Stromal cell of bone marrow (primary cell): ENCODE measurements at regions not wholly inside any gene's neighbourhood (a gene's known extent, or its start where the extent isn't known, plus 50 kb on each side); places are given as distances from the start of the nearest gene placed in this dataset.
A peak's percentile ranks its signal among the peaks of the same experiment; 100 is the strongest.
"Not testable (repeated sequence)": the region's sequence is repeated elsewhere in the genome, so short reads cannot be mapped to it uniquely, and the experiment has no call there.

Experiments used
- DNase-seq: peaks from one replicate; pipeline ENCODE4 v3.0.0-alpha.2; 2012; ENCODE audit warnings: low read depth

- peak; percentile 11 for DNase-seq
Observed at GRCh38 chr11:56876621-56877275, 112.0 kb upstream of the OR5AK2 start.

GRCh38 chr11:56855217-56855616 lies 106.7 kb upstream of the OR9G4 start:
- DNase-seq = no peak

- DNase-seq = no peak
Observed at GRCh38 chr11:56852131-56852530, 103.6 kb upstream of the OR9G4 start.

GRCh38 chr11:56849852-56850251 lies 101.4 kb upstream of the OR9G4 start:
- DNase-seq = no peak

- no peak for DNase-seq
Observed at GRCh38 chr11:56849250-56849649, 100.8 kb upstream of the OR9G4 start.

GRCh38 chr11:56848141-56848809 lies 99.8 kb upstream of the OR9G4 start:
- DNase-seq = no peak

GRCh38 chr11:56846631-56847576 lies 98.4 kb upstream of the OR9G4 start:
- no peak for DNase-seq

GRCh38 chr11:56845121-56845732 lies 96.7 kb upstream of the OR9G4 start:
- no peak for DNase-seq

- DNase-seq = no peak
Observed at GRCh38 chr11:56843816-56844215, 95.3 kb upstream of the OR9G4 start.

- no peak for DNase-seq
Observed at GRCh38 chr11:56842814-56843794, 94.6 kb upstream of the OR9G4 start.

GRCh38 chr11:56841210-56841810 lies 92.8 kb upstream of the OR9G4 start:
- DNase-seq = peak; percentile 47

- not testable (repeated sequence) for DNase-seq
Observed at GRCh38 chr11:56827357-56827756, 78.9 kb upstream of the OR9G4 start.

GRCh38 chr11:56819916-56820315 lies 71.4 kb upstream of the OR9G4 start:
- DNase-seq = no peak

- DNase-seq = no peak
Observed at GRCh38 chr11:56817661-56818060, 69.2 kb upstream of the OR9G4 start.

- no peak for DNase-seq
Observed at GRCh38 chr11:56816259-56816658, 67.8 kb upstream of the OR9G4 start.

GRCh38 chr11:56808326-56808725 lies 59.8 kb upstream of the OR9G4 start:
- DNase-seq = no peak

GRCh38 chr11:56799691-56800210 lies 51.3 kb upstream of the OR9G4 start:
- DNase-seq = no peak
